ENCODE measurements at regions not wholly inside any gene's neighbourhood (a gene's known extent, or its start where the extent isn't known, plus 50 kb on each side); places are given as distances from the start of the nearest gene placed in this dataset.

DNA sequence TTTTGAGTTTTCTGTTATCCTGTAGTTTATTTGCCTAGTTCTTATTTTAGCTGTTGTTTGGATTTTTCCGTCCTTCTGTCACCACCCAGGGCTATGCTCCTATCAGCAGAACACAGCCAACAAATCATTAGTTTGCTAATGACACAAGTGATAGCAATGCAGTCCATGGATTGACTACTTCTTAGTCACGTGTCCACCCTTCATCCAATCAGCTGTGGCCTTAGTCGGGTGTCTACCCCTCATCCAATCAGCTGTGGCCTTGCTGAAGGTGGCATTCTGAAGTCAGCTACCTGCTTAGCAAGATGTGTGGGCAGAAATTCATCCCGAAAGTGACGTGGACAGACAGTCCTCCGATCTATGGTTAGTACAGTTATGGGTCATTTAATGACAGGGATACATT, 182.3 kb downstream of the GALC start:
- Histone ChIP-seq H3K4me3 (no peak overlapping the region), H3K27me3 (no peaks in the 10 kb centered on the region), H3K9me3 (replicated peaks in 1 of 11) (peaks cover 0 to 9% (median 4%) of the 10 kb centered on the region in 11 experiments; a peak in 5 of 22 replicates), H3K4me2 (no peak overlapping the region), H4K20me1 (no peaks in the 10 kb centered on the region), H3K9ac (no peak overlapping the region), H3K4me1 (peaks cover 0 to 16% (median 13%) of the 10 kb centered on the region in 10 experiments; a peak in 12 of 20 replicates), H3K27ac (no peak overlapping the region), H3K36me3 (no peaks in the 10 kb centered on the region)
- TF ChIP-seq Cebpa-rat (IDR thresholded peaks at IDR 0.05), result no peak

DNA sequence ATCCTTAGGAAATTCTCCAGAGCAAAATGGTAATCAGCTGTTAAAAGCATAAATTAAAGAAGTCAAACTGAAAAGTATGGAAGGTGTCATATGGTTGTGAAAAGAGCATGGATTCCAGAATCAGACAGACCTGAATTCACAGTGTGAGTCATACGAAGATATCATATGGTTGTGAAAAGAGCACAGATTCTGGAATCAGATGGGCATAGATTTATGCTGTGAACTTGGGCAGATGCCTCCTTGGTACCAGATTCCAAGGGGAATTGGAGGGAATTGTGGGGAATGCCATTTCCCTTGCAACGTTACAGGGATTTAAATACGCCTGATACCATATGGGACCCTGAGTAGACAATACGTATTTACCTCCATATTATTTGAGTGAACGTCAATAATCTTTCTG, 183.7 kb downstream of the GALC start:
- Histone ChIP-seq H3K9ac (no peak overlapping the region), H3K4me3 (no peak overlapping the region), H3K27ac (no peak overlapping the region), H3K4me2 (no peak overlapping the region), H3K4me1 (peaks cover 0 to 15% (median 9%) of the 10 kb centered on the region in 10 experiments; a peak in 11 of 20 replicates), H3K36me3 (no peaks in the 10 kb centered on the region), H3K27me3 (no peaks in the 10 kb centered on the region), H4K20me1 (no peaks in the 10 kb centered on the region), H3K9me3 (replicated peaks in 1 of 11) (peaks cover 8 to 20% (median 14%) of the 10 kb centered on the region in 11 experiments; a peak in 21 of 22 replicates)
- no peak for TF ChIP-seq Cebpa-rat (IDR thresholded peaks at IDR 0.05)

DNA sequence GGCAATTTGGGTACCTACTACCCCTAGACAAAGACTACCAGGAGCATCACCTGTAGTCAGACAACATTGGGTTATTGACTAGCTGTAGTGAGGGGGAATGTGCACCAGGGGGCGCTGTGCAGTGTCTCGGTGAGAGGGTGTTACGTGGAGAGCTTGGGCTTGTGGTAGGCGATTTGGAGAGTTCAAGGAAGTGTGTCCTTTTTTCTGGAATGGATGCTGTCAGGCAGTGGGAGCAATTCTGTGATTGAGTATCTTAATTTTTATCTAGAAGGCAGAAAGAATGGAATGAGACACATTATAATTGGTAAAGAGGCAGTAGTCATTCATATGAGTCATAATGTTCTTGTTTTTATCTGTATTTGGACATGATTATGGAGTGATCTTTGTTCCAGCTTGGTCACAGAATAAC, 187.7 kb downstream of the GALC start:
- no peaks in the 10 kb centered on the region for H4K20me1 ChIP-seq
- no peak overlapping the region; a peak in 1 of 22 replicates for H3K27ac ChIP-seq
- no peak overlapping the region for H3K4me3 ChIP-seq
- peaks cover 16 to 26% (median 21%) of the 10 kb centered on the region in 11 experiments; a peak in 21 of 22 replicates for H3K9me3 ChIP-seq (replicated peaks in 1 of 11)
- H3K36me3 ChIP-seq, result no peaks in the 10 kb centered on the region
- TF ChIP-seq Cebpa-rat (IDR thresholded peaks at IDR 0.05), result no peak
- no peaks in the 10 kb centered on the region for H3K27me3 ChIP-seq
- no peak overlapping the region for H3K9ac ChIP-seq
- H3K4me1 ChIP-seq, result no peaks in the 10 kb centered on the region; a peak in 1 of 20 replicates
- no peak overlapping the region for H3K4me2 ChIP-seq

DNA sequence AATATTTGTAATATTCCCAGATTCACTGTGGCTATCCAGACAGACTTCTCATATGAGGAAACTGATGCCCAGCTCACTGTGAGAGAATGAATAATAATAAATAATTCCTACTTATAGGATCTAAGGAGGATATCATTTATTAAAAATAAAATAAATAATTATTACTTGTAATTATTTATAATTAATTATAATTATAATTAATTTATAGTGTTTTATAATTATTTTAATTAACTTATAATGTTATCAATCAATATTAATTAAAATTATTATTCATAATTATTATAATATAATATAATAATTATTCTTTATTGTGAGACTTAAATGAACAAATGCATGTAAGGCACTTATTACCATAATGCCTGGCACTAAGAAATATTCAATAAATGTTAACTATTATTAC, 192.8 kb downstream of the GALC start:
- Histone ChIP-seq H3K9ac (no peak overlapping the region; a peak in 1 of 22 replicates), H3K4me2 (peak overlapping the region in 9 of 11 experiments; percentile 49 to 85 (median 71); a peak in 13 of 22 replicates), H3K4me1 (peaks cover 21 to 33% (median 27%) of the 10 kb centered on the region in 10 experiments), H3K27ac (peak overlapping the region in 7 of 11 experiments; percentile 40 to 85 (median 78); a peak in 12 of 22 replicates), H3K4me3 (no peak overlapping the region), H3K36me3 (no peaks in the 10 kb centered on the region), H3K9me3 (replicated peaks in 1 of 11) (peaks cover 9 to 18% (median 17%) of the 10 kb centered on the region in 11 experiments; a peak in 21 of 22 replicates), H3K27me3 (no peaks in the 10 kb centered on the region), H4K20me1 (no peaks in the 10 kb centered on the region)
- TF ChIP-seq Cebpa-rat (IDR thresholded peaks at IDR 0.05), result no peak

DNA sequence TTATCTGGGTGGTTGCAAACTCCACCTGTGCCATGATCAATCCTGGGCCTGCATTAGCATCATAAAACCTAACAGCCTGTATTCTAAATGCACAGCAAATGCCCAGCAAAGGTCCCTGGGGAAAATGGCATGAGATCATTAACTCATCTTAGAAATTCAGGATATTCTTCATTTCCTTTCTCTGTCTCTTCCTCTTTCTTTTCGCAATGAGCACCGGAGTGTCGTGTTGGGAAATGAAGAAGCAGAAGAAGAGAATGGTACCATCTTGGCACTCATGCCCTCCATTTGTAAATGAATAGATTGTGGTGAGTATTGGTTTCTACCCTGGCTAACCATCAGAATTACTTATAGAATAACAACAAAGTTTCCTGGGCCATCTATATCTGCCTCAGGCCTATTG, 193.6 kb downstream of the GALC start:
- H3K9me3 ChIP-seq (replicated peaks in 1 of 11), result peaks cover 4 to 10% (median 9%) of the 10 kb centered on the region in 11 experiments; a peak in 20 of 22 replicates
- no peaks in the 10 kb centered on the region for H3K27me3 ChIP-seq
- peak overlapping the region in 7 of 11 experiments; percentile 22 to 68 (median 53); a peak in 10 of 22 replicates for H3K9ac ChIP-seq
- no peaks in the 10 kb centered on the region for H4K20me1 ChIP-seq
- H3K27ac ChIP-seq, result peak overlapping the region in 10 of 11 experiments; percentile 18 to 85 (median 71); a peak in 19 of 22 replicates
- no peaks in the 10 kb centered on the region for H3K36me3 ChIP-seq
- H3K4me2 ChIP-seq, result peak overlapping the region; percentile 49 to 85 (median 71)
- H3K4me1 ChIP-seq, result peaks cover 29 to 41% (median 35%) of the 10 kb centered on the region in 10 experiments
- TF ChIP-seq Cebpa-rat (IDR thresholded peaks at IDR 0.05), result peak in 4 of 11 experiments; percentile 22 to 54 (median 45); a peak in 2 of 22 replicates
- 0 out of 20 replicates have a peak overlapping the region, but pooled peaks of 2 of the 10 experiments have one; percentile 8 to 10 for H3K4me3 ChIP-seq

DNA sequence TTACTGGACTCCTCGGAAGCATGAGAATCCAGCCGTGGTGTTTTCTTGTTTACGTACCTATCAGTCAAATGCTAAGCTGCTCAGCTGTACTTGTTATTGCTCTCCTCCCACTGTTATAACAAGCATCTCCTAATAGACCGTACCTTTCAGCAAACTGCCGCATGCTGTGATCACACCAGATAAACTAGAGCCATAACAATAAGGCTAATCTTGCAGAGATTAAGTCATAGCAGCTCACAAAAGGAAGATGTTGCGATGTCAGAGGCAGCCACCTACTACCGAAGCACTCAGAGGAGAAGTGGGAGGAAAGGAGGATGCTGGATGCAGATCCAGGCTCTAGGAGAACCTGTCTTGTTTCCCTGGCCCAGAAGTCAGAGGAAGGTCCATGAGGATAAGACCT, 196.0 kb downstream of the GALC start:
- Histone ChIP-seq H3K9ac (no peak overlapping the region), H3K36me3 (no peaks in the 10 kb centered on the region)
- TF ChIP-seq Cebpa-rat (IDR thresholded peaks at IDR 0.05), result no peak

DNA sequence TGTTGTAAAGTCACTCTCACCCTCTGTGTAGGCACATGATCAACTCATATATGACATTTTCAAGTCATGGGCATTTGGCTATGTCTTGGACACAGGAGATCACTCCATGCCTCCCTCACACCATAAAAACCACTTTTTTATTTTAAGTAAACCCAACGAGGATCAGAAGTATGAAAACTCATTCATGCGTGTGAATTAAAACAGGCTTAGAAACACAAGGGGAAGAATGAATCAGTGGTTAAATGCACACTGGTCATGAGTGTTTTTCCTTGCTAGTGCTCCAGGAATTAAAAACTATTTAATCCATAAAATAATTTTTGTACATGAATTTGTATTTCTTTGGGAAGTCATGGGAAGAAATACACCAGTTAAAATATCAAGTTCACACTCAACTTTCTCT, 198.4 kb downstream of the GALC start:
- H3K9ac ChIP-seq, result peak overlapping the region in 4 of 11 experiments; percentile 6 to 34 (median 21); a peak in 5 of 22 replicates

More for the DNA sequence above, 196.0 kb downstream of the GALC start:
- Histone ChIP-seq H3K9me3 (replicated peaks in 1 of 11) (peaks cover 0 to 8% (median 3%) of the 10 kb centered on the region in 11 experiments; a peak in 9 of 22 replicates), H3K4me1 (peaks cover 34 to 57% (median 49%) of the 10 kb centered on the region in 10 experiments), H3K27me3 (no peaks in the 10 kb centered on the region), H3K27ac (peak overlapping the region in 2 of 11 experiments; percentile 85; a peak in 2 of 22 replicates), H3K4me2 (peak overlapping the region in 1 of 11 experiments; percentile 85; a peak in 4 of 22 replicates), H4K20me1 (no peaks in the 10 kb centered on the region), H3K4me3 (no peak overlapping the region)

DNA sequence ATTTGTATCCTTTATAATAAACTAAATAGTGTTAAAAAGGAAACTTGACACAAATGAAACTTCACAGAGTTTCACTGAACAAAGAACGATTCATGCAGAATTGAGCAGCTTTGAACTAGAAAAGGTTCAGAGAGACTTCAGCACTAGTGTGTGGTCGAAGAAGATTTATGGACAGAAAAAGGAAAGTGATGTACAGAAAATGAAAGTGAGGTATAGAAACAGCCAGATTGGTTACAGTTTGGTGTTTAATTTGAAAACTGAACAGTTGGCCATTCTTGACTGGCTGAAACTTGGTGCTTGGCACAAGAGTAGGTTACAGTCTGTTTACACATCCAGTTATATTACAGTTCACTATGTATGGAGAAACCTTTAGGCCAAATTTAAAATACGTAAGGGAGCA, 207.1 kb downstream of the GALC start:
- H3K4me3 ChIP-seq, result no peak overlapping the region
- H4K20me1 ChIP-seq, result no peaks in the 10 kb centered on the region
- H3K4me1 ChIP-seq, result peaks cover 0 to 61% (median 34%) of the 10 kb centered on the region in 10 experiments; a peak in 17 of 20 replicates
- H3K9me3 ChIP-seq (replicated peaks in 1 of 11), result peaks cover 10 to 33% (median 18%) of the 10 kb centered on the region in 11 experiments
- no peak for TF ChIP-seq Cebpa-rat (IDR thresholded peaks at IDR 0.05)
- no peak overlapping the region for H3K9ac ChIP-seq
- peak overlapping the region in 7 of 11 experiments; percentile 8 to 33 (median 17); a peak in 10 of 22 replicates for H3K4me2 ChIP-seq
- H3K27ac ChIP-seq, result no peak overlapping the region
- no peaks in the 10 kb centered on the region for H3K36me3 ChIP-seq
- H3K27me3 ChIP-seq, result no peaks in the 10 kb centered on the region

More for the DNA sequence above, 198.4 kb downstream of the GALC start:
- H3K27me3 ChIP-seq, result no peaks in the 10 kb centered on the region
- peak overlapping the region in 6 of 11 experiments; percentile 2 to 67 (median 55); a peak in 9 of 22 replicates for H3K27ac ChIP-seq
- peaks cover 0 to 24% (median 17%) of the 10 kb centered on the region in 11 experiments; a peak in 14 of 22 replicates for H3K9me3 ChIP-seq (replicated peaks in 1 of 11)
- no peaks in the 10 kb centered on the region for H3K36me3 ChIP-seq
- H3K4me1 ChIP-seq, result peaks cover 29 to 62% (median 52%) of the 10 kb centered on the region in 10 experiments
- H4K20me1 ChIP-seq, result no peaks in the 10 kb centered on the region
- H3K4me2 ChIP-seq, result peak overlapping the region; percentile 24 to 80 (median 63); a peak in 21 of 22 replicates
- TF ChIP-seq Cebpa-rat (IDR thresholded peaks at IDR 0.05), result no peak
- no peak overlapping the region for H3K4me3 ChIP-seq

DNA sequence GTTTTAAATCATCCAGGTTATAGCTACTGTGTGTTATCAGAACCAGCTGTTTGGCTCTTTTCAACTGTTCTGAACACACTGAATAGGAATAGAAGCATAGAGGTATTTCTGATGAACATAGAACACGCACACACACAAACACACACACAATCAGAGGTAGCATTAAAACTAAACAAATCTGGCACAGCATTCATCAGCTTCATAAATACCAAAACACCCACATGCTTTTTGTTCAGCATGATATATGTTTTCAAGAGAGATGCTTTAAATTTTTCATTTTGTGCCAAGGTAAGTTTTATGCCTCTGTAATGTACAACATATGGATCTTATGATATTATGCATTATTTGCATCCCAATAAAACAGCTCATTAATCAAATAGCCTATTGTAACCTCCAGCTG, 208.6 kb downstream of the GALC start:
- TF ChIP-seq Cebpa-rat (IDR thresholded peaks at IDR 0.05), result no peak
- Histone ChIP-seq H3K27ac (no peak overlapping the region), H3K4me2 (0 out of 22 replicates have a peak overlapping the region, but pooled peaks of 1 of the 11 experiments have one; percentile 29), H3K4me1 (peaks cover 0 to 48% (median 24%) of the 10 kb centered on the region in 10 experiments; a peak in 17 of 20 replicates), H3K36me3 (no peaks in the 10 kb centered on the region), H3K9ac (no peak overlapping the region), H3K9me3 (replicated peaks in 1 of 11) (peaks cover 16 to 34% (median 21%) of the 10 kb centered on the region in 11 experiments), H3K4me3 (no peak overlapping the region), H4K20me1 (no peaks in the 10 kb centered on the region), H3K27me3 (no peaks in the 10 kb centered on the region)
